Skin epidermis (tissue), 12 donors: ENCODE measurements at regions not wholly inside any gene's neighbourhood (a gene's known extent, or its start where the extent isn't known, plus 50 kb on each side); places are given as distances from the start of the nearest gene placed in this dataset.
A peak's percentile ranks its signal among the peaks of the same experiment; 100 is the strongest.
"Not testable (repeated sequence)": the region's sequence is repeated elsewhere in the genome, so short reads cannot be mapped to it uniquely, and the experiment has no call there.

ENCODE experiments used
- H3K27ac ChIP-seq, 21 experiments: fragments of 200-600 bp; sonication (generic) in 11 of 21; one replicate each; pipeline ENCODE4 v1.5.0; 2020; ENCODE audit warnings: mild to moderate bottlenecking in 3 of 21, inconsistent platforms in 2 of 21, moderate library complexity in 2 of 21
- H3K4me3 ChIP-seq, 7 experiments: fragments of 200-600 bp; sonication (generic) in 2 of 7; one replicate each; pipeline ENCODE4 v1.5.0; 2020; ENCODE audit warnings: inconsistent platforms in 2 of 7, mild to moderate bottlenecking in 2 of 7, moderate library complexity in 1 of 7

DNA sequence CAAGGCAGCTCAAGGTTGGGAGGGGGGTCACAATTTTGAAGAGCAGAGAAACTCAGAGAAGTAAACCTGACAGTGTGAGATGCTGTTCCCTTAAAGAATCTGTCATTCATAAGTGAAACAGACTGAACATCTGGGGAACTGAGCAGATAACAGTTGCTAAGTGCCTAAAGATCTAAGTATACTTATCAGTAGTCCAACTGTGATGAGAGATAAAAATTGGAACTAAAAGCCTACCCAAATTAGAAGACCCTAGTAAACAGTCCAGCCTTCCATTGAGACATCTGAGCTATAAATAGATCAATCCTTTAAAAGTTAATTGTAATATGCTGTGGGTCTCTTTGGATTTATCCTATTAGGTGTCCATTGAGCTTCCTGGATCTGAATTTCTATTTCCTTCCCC is 692.8 kb upstream of the ZNF608 start:
- H3K27ac ChIP-seq, result no peak overlapping the region

DNA sequence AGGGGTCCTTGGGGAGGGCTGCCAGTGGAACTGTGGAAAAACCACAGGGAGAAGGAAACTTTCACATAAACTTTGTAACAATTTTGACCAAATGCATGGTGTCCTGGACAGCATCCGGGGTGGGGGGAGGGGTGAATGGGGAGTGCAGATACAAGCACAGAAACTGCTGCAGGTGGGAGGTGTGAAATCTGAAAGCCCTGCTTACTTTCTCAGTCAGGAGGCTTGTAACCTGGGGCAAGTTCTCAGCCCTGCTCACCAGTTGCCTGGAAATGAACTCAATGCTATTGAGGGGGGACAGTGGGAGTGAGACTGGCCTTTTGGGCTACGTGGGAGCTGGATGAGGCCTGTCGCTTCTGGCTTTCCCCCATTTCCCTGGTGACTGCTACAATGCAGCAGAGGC is 694.5 kb upstream of the ZNF608 start:
- H3K4me3 ChIP-seq, result no peak overlapping the region
- no peak overlapping the region for H3K27ac ChIP-seq

More for the DNA sequence above, 692.8 kb upstream of the ZNF608 start:
- no peak overlapping the region for H3K4me3 ChIP-seq

GRCh38 chr5:125446986-125447385 is 700.5 kb upstream of the ZNF608 start:
- Histone ChIP-seq H3K4me3 (no peak overlapping the region), H3K27ac (no peak overlapping the region)

- no peak overlapping the region for H3K27ac ChIP-seq
- no peak overlapping the region for H3K4me3 ChIP-seq
Observed at GRCh38 chr5:125450771-125451170, 704.3 kb upstream of the ZNF608 start.

GRCh38 chr5:125451622-125452021 is 705.2 kb upstream of the ZNF608 start:
- Histone ChIP-seq H3K4me3 (no peak overlapping the region), H3K27ac (no peak overlapping the region)

DNA sequence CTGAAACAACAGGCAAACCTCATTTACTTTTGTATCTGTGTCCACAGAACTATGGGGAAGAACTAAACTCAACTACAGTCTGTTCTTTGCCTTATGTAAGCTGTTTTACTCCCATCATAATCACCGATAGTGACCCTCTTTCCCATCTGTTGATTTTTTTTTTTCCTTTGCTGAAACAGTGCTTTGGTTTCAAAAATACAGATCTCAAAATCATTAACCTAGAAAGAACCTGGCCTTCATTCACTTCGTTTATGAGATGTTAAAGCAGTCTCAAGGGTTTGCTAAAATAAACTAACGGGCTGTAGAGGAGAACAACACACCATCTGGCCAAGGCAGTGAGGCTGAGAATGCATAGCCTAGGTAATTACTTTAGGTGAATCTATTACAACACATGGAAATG is 706.6 kb upstream of the ZNF608 start:
- no peak overlapping the region for H3K27ac ChIP-seq
- no peak overlapping the region for H3K4me3 ChIP-seq

DNA sequence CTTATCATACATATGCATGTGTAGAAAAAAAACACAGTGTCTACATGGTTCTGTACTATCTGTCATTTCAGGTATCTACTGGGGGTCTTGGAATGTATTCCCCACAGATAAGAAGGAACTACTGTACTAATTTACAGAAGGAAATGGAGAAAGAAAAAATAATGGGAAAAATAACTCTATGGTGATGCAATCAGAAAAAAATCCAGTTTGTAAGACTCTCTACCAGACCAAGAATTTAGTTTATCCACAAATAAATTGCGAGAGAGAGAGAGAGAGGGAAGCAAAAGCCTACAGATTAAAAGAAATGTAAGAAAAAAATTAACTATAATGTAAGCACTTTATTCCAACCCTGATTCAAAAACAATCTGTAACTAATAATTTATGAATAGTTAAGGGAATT is 708.6 kb upstream of the ZNF608 start:
- no peak overlapping the region for H3K4me3 ChIP-seq
- no peak overlapping the region for H3K27ac ChIP-seq

- H3K27ac ChIP-seq, result not testable (repeated sequence)
Observed at GRCh38 chr5:125456005-125456404, 709.6 kb upstream of the ZNF608 start.

GRCh38 chr5:125457617-125458016 is 711.2 kb upstream of the ZNF608 start:
- H3K27ac ChIP-seq, result no peak overlapping the region
- no peak overlapping the region for H3K4me3 ChIP-seq

More at GRCh38 chr5:125456005-125456404, 709.6 kb upstream of the ZNF608 start:
- not testable (repeated sequence) for H3K4me3 ChIP-seq

GRCh38 chr5:125458949-125459348 is 712.5 kb upstream of the ZNF608 start:
- not testable (repeated sequence) for H3K4me3 ChIP-seq, H3K27ac ChIP-seq

- Histone ChIP-seq H3K27ac (no peak overlapping the region), H3K4me3 (no peak overlapping the region)
Observed at GRCh38 chr5:125461641-125462072, 715.2 kb upstream of the ZNF608 start.

DNA sequence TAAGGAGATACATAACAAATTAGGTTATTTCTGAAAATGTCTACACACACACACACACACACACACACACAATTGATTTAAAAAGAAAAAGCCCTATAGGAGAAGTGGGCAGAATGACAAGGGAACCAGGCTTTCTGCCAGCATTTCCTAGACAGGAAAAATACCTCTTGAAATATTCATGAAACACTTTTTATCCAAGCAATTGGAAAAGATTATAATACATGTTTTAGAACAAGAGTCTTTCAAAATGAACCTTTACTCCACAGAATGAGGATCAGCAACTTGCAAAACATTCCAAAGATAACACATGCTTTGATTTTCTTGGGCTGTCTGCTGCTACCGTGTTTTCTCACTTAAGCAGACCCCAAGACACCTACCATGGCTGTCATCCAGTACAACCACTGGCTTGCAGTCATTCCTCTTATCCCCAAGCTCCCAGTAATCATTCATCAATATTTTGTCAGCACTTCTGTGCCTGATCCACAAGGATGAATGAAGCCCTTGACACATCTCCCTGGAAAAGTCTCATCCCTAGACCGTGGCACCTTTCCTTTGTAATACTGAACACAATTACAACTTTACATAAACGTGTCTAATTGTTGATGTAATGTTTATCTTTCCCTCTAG is 717.1 kb upstream of the ZNF608 start:
- H3K4me3 ChIP-seq, result no peak overlapping the region
- H3K27ac ChIP-seq, result no peak overlapping the region

- Histone ChIP-seq H3K27ac (no peak overlapping the region), H3K4me3 (no peak overlapping the region)
Observed at GRCh38 chr5:125464847-125465432, 718.5 kb upstream of the ZNF608 start.

- no peak overlapping the region for H3K4me3 ChIP-seq
Observed at GRCh38 chr5:125465703-125466102, 719.3 kb upstream of the ZNF608 start.

DNA sequence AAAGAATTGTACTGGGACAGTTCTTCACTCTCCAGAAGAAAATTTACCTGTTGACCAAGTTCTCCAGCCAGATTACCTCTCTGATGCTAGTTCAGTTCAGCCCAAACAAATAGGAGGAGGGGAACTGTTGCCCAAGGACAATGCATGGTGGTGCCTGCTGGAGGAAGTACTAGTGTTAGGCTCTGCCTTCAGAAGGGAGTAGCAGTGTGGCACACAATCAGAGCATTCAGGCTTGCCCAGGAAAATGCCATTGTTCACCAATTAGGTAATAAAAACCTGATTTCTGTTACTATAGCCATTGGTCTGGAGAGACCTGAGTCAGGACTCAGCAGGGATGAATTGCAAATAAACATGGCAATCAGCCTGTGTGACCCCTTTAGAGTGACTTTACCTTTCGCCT is 720.8 kb upstream of the ZNF608 start:
- no peak overlapping the region for H3K27ac ChIP-seq
- no peak overlapping the region for H3K4me3 ChIP-seq

More at GRCh38 chr5:125465703-125466102, 719.3 kb upstream of the ZNF608 start:
- no peak overlapping the region for H3K27ac ChIP-seq

GRCh38 chr5:125470280-125470902 is 724.0 kb upstream of the ZNF608 start:
- Histone ChIP-seq H3K27ac (no peak overlapping the region), H3K4me3 (no peak overlapping the region)

GRCh38 chr5:125476901-125477585 is 730.6 kb upstream of the ZNF608 start:
- no peak overlapping the region for H3K27ac ChIP-seq
- H3K4me3 ChIP-seq, result no peak overlapping the region

- Histone ChIP-seq H3K4me3 (no peak overlapping the region), H3K27ac (no peak overlapping the region)
Observed at GRCh38 chr5:125477586-125477975, 731.1 kb upstream of the ZNF608 start.

- H3K4me3 ChIP-seq, result no peak overlapping the region
- H3K27ac ChIP-seq, result no peak overlapping the region
Observed at GRCh38 chr5:125478599-125478998, 732.2 kb upstream of the ZNF608 start.

GRCh38 chr5:125480911-125481310 is 734.5 kb upstream of the ZNF608 start:
- Histone ChIP-seq H3K27ac (peak overlapping the region in 1 of 21 experiments; percentile 1), H3K4me3 (no peak overlapping the region)
